Neural cell (in vitro differentiated cells): ENCODE measurements at regions not wholly inside any gene's neighbourhood (a gene's known extent, or its start where the extent isn't known, plus 50 kb on each side); places are given as distances from the start of the nearest gene placed in this dataset.

Experiments used
- H2AFZ ChIP-seq: fragments of 200-600, 300-800 bp; sonication (generic), shearing (Covaris generic); 2 replicates; pipeline ENCODE4 v1.6.0; 2014; ENCODE audit warnings: low read depth, mild to moderate bottlenecking, antibody characterized with exemption, low read length, moderate library complexity
- H3F3A ChIP-seq: fragments of 200-600 bp; shearing (Covaris generic); 2 replicates; pipeline ENCODE4 v1.6.1; 2016; ENCODE audit warnings: mild to moderate bottlenecking, moderate library complexity, mixed read lengths, antibody characterized with exemption, low read length; ENCODE audit not compliant: insufficient read depth, poor library complexity, severe bottlenecking
- H3K27ac ChIP-seq: fragments of 200-600, 300-800 bp; sonication (generic), shearing (Covaris generic); 2 replicates; pipeline ENCODE4 v1.5.1; 2014; ENCODE audit warnings: mild to moderate bottlenecking, low read length, moderate library complexity
- H3K27me3 ChIP-seq: fragments of 300-800, 200-600 bp; sonication (generic), shearing (Covaris generic); 2 replicates; pipeline ENCODE4 v1.6.0; 2014; ENCODE audit warnings: mild to moderate bottlenecking, low read depth, low read length, moderate library complexity; ENCODE audit not compliant: insufficient read depth
- H3K36me3 ChIP-seq: fragments of 300-800, 200-600 bp; sonication (generic), shearing (Covaris generic); 2 replicates; pipeline ENCODE4 v1.5.1; 2014; ENCODE audit warnings: mild to moderate bottlenecking, antibody characterized with exemption, low read length, moderate library complexity; ENCODE audit not compliant: insufficient read depth
- H3K4me2 ChIP-seq: fragments of 300-800, 200-600 bp; sonication (generic), shearing (Covaris generic); 2 replicates; pipeline ENCODE4 v1.6.0; 2014; ENCODE audit warnings: mild to moderate bottlenecking, low read length
- H3K4me3 ChIP-seq: fragments of 300-800, 200-600 bp; sonication (generic), shearing (Covaris generic); 2 replicates; pipeline ENCODE4 v1.5.1; 2014; ENCODE audit warnings: mild to moderate bottlenecking, low read length, moderate library complexity
- H3K79me2 ChIP-seq: fragments of 200-600 bp; shearing (Covaris generic); replicated peaks from 2 replicates; pipeline ENCODE4 v1.6.0; 2014; ENCODE audit warnings: mild to moderate bottlenecking, low read length, moderate library complexity; ENCODE audit not compliant: insufficient read depth
- H3K9ac ChIP-seq: fragments of 300-800, 200-600 bp; sonication (generic), shearing (Covaris generic); 2 replicates; pipeline ENCODE4 v1.6.1; 2016; ENCODE audit warnings: mild to moderate bottlenecking, low read length, mixed read lengths
- H3K9me2 ChIP-seq: fragments of 200-600 bp; shearing (Covaris generic); 2 replicates; pipeline ENCODE4 v1.6.1; 2016; ENCODE audit warnings: mild to moderate bottlenecking, low read length, mixed read lengths; ENCODE audit not compliant: insufficient read depth
- H3K9me3 ChIP-seq: fragments of 200-600, 300-800 bp; sonication (generic), shearing (Covaris generic); 2 replicates; pipeline ENCODE4 v1.6.1; 2016; ENCODE audit warnings: mild to moderate bottlenecking, mixed run types, low read length, moderate library complexity, mixed read lengths
- H4K20me1 ChIP-seq: fragments of 200-600 bp; shearing (Covaris generic); 2 replicates; pipeline ENCODE4 v1.6.1; 2016; ENCODE audit warnings: mild to moderate bottlenecking, mixed run types; ENCODE audit not compliant: insufficient read depth
- EP300 ChIP-seq: fragments of 450-650 bp; conservative IDR thresholded peaks from 2 replicates; pipeline ENCODE4 v1.6.1; 2014; ENCODE audit warnings: antibody characterized with exemption, mild to moderate bottlenecking, moderate library complexity; ENCODE audit not compliant: poor library complexity, severe bottlenecking
- EZH2 ChIP-seq: fragments of 200-600, 300-800 bp; shearing (Covaris generic), sonication (generic); IDR thresholded peaks from 2 replicates; pipeline ENCODE4 v1.6.1; 2014; ENCODE audit warnings: antibody characterized with exemption, low read length, borderline replicate concordance, mild to moderate bottlenecking; ENCODE audit not compliant: insufficient read depth, poor library complexity, severe bottlenecking
- MXI1 ChIP-seq: fragments of 450-650 bp; conservative IDR thresholded peaks from 2 replicates; pipeline ENCODE4 v1.6.1; 2014; ENCODE audit warnings: antibody characterized with exemption, mild to moderate bottlenecking; ENCODE audit not compliant: poor library complexity, severe bottlenecking
- POLR2AphosphoS5 ChIP-seq: IDR thresholded peaks from 2 replicates; pipeline ENCODE4 v1.6.1; 2012
- RAD21 ChIP-seq: fragments of 450-650 bp; conservative IDR thresholded peaks from 2 replicates; pipeline ENCODE4 v1.6.1; 2014; ENCODE audit warnings: antibody characterized with exemption, mild to moderate bottlenecking, moderate library complexity
- SMC3 ChIP-seq: fragments of 450-650 bp; conservative IDR thresholded peaks from 2 replicates; pipeline ENCODE4 v1.6.1; 2014; ENCODE audit warnings: antibody characterized with exemption, mild to moderate bottlenecking, moderate library complexity; ENCODE audit not compliant: poor library complexity
- TAF1 ChIP-seq: IDR thresholded peaks from 2 replicates; pipeline ENCODE4 v1.6.1; 2012; ENCODE audit warnings: low read depth
- TF ChIP-seq, protein P1 (sequence below): fragments of 450-650 bp; IDR thresholded peaks from 2 replicates; pipeline ENCODE4 v1.5.1; 2014; ENCODE audit warnings: antibody characterized with exemption, mild to moderate bottlenecking, moderate library complexity; ENCODE audit not compliant: poor library complexity, severe bottlenecking
- TF ChIP-seq, protein P2 (sequence below): IDR thresholded peaks from 2 replicates; pipeline ENCODE4 v1.6.1; 2012; ENCODE audit warnings: borderline replicate concordance

DNA sequence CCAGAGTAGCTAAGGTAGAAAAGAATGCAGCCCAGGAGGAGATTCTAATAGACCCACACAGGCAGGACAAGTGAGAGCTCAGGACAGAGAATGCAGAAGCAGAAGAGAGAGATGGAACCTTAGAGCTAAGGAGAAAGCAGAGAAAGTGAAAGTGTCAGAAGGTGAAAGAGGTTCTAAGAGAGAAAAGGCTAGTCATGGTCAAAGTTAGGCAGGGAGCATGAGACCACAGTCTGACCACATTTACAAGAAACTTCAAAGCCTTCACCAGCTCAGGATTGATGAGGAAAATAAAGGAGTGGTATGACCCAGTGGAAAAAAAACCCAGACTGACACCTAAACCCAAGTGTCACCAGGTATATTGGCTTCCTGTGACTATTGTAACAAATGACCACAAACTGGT lies 131.8 kb upstream of the WDR11 start:
- H3K9me2 ChIP-seq, result no peaks in the 10 kb centered on the region
- TF ChIP-seq EP300, result no peak
- no peak for TF ChIP-seq POLR2AphosphoS5
- no peaks in the 10 kb centered on the region for H3F3A ChIP-seq
- H3K27me3 ChIP-seq, result no peaks in the 10 kb centered on the region
- no peak overlapping the region for H3K4me3 ChIP-seq
- no peaks in the 10 kb centered on the region for H3K36me3 ChIP-seq
- no peak overlapping the region for H3K27ac ChIP-seq
- H3K9ac ChIP-seq, result no peak overlapping the region
- H3K79me2 ChIP-seq, result no peaks in the 10 kb centered on the region
- H2AFZ ChIP-seq, result no peak overlapping the region
- H3K4me2 ChIP-seq, result no peak overlapping the region
- H3K9me3 ChIP-seq, result no peaks in the 10 kb centered on the region
- H4K20me1 ChIP-seq, result no peaks in the 10 kb centered on the region

DNA sequence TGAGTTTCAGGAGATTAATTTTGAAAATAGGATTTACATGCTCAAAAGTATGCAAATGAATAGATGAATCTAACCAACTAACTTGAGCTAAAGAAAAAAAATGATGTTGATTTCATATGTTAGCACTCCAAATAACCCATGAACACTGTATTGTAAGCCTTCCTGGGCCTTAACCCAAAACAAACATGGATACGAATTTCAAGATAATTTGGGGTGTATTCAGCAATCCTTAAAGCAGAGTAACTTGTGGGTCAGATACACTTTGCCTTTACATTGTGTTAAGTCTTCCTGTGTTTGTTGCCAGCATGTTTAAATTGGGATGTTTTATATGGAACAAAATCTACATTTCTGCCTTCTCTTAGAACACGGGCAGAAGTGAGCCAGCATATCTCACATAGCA lies 124.2 kb upstream of the WDR11 start:
- H3F3A ChIP-seq, result no peaks in the 10 kb centered on the region
- H4K20me1 ChIP-seq, result no peaks in the 10 kb centered on the region
- H3K9me3 ChIP-seq, result no peaks in the 10 kb centered on the region
- H3K9me2 ChIP-seq, result no peaks in the 10 kb centered on the region
- H3K79me2 ChIP-seq, result no peaks in the 10 kb centered on the region
- H3K4me3 ChIP-seq, result no peak overlapping the region
- no peak overlapping the region for H3K4me2 ChIP-seq
- no peak overlapping the region for H2AFZ ChIP-seq
- H3K36me3 ChIP-seq, result no peaks in the 10 kb centered on the region
- no peak overlapping the region for H3K9ac ChIP-seq
- H3K27me3 ChIP-seq, result no peaks in the 10 kb centered on the region
- TF ChIP-seq, protein P1, sequence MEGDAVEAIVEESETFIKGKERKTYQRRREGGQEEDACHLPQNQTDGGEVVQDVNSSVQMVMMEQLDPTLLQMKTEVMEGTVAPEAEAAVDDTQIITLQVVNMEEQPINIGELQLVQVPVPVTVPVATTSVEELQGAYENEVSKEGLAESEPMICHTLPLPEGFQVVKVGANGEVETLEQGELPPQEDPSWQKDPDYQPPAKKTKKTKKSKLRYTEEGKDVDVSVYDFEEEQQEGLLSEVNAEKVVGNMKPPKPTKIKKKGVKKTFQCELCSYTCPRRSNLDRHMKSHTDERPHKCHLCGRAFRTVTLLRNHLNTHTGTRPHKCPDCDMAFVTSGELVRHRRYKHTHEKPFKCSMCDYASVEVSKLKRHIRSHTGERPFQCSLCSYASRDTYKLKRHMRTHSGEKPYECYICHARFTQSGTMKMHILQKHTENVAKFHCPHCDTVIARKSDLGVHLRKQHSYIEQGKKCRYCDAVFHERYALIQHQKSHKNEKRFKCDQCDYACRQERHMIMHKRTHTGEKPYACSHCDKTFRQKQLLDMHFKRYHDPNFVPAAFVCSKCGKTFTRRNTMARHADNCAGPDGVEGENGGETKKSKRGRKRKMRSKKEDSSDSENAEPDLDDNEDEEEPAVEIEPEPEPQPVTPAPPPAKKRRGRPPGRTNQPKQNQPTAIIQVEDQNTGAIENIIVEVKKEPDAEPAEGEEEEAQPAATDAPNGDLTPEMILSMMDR, result no peak
- no peak for TF ChIP-seq MXI1
- TF ChIP-seq, protein P2, sequence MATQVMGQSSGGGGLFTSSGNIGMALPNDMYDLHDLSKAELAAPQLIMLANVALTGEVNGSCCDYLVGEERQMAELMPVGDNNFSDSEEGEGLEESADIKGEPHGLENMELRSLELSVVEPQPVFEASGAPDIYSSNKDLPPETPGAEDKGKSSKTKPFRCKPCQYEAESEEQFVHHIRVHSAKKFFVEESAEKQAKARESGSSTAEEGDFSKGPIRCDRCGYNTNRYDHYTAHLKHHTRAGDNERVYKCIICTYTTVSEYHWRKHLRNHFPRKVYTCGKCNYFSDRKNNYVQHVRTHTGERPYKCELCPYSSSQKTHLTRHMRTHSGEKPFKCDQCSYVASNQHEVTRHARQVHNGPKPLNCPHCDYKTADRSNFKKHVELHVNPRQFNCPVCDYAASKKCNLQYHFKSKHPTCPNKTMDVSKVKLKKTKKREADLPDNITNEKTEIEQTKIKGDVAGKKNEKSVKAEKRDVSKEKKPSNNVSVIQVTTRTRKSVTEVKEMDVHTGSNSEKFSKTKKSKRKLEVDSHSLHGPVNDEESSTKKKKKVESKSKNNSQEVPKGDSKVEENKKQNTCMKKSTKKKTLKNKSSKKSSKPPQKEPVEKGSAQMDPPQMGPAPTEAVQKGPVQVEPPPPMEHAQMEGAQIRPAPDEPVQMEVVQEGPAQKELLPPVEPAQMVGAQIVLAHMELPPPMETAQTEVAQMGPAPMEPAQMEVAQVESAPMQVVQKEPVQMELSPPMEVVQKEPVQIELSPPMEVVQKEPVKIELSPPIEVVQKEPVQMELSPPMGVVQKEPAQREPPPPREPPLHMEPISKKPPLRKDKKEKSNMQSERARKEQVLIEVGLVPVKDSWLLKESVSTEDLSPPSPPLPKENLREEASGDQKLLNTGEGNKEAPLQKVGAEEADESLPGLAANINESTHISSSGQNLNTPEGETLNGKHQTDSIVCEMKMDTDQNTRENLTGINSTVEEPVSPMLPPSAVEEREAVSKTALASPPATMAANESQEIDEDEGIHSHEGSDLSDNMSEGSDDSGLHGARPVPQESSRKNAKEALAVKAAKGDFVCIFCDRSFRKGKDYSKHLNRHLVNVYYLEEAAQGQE, result no peak
- no peak for TF ChIP-seq SMC3
- no peak for TF ChIP-seq EZH2
- TF ChIP-seq TAF1, result no peak
- TF ChIP-seq EP300, result no peak
- TF ChIP-seq RAD21, result no peak
- no peak for TF ChIP-seq POLR2AphosphoS5
- no peak overlapping the region for H3K27ac ChIP-seq

DNA sequence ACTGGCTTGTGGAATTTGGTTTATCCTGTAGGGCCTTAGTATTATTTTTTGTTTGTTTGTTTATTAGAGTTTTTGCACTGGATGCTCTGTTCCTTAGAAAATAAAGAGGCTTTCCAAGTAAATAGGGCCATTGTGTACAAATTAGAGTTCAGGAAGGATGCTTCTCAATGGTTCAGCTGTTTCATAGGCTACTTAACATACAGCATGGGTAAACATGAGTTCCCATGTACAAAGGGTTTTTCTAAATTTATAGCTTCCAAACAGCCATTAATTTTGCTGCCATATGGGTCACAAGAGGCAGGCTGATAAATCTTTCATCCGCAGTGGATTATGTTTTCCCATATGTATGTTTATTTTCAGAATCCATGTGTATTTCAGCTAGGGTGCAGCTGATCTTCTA lies 121.6 kb upstream of the WDR11 start:
- H3K79me2 ChIP-seq, result no peaks in the 10 kb centered on the region
- no peak overlapping the region for H3K27ac ChIP-seq
- H3F3A ChIP-seq, result no peaks in the 10 kb centered on the region
- no peak overlapping the region for H3K4me3 ChIP-seq
- H3K27me3 ChIP-seq, result no peaks in the 10 kb centered on the region
- H2AFZ ChIP-seq, result no peak overlapping the region
- H4K20me1 ChIP-seq, result no peaks in the 10 kb centered on the region
- H3K9ac ChIP-seq, result no peak overlapping the region
- TF ChIP-seq, protein P1, result no peak
- TF ChIP-seq POLR2AphosphoS5 (no peak), RAD21 (no peak), SMC3 (no peak), EZH2 (no peak), MXI1 (no peak), EP300 (no peak), TAF1 (no peak)
- TF ChIP-seq, protein P2, result no peak
- H3K9me3 ChIP-seq, result no peaks in the 10 kb centered on the region
- H3K36me3 ChIP-seq, result no peaks in the 10 kb centered on the region
- H3K4me2 ChIP-seq, result no peak overlapping the region
- H3K9me2 ChIP-seq, result no peaks in the 10 kb centered on the region
